Trophoblast cell (in vitro differentiated cells and primary cell): ENCODE measurements at regions not wholly inside any gene's neighbourhood (a gene's known extent, or its start where the extent isn't known, plus 50 kb on each side); places are given as distances from the start of the nearest gene placed in this dataset.
A peak's percentile ranks its signal among the peaks of the same experiment; 100 is the strongest.
"Not testable (repeated sequence)": the region's sequence is repeated elsewhere in the genome, so short reads cannot be mapped to it uniquely, and the experiment has no call there.

Experiments used
- DNase-seq, 2 donors: peaks; one replicate each; pipeline ENCODE4 v3.0.0-alpha.2; 2016
- H2AFZ ChIP-seq: 2 replicates; pipeline ENCODE4 v1.6.1; 2013; ENCODE audit warnings: low read length, moderate library complexity, mild to moderate bottlenecking; ENCODE audit not compliant: insufficient read depth, poor library complexity
- H2AK5ac ChIP-seq: 2 replicates; pipeline ENCODE4 v1.6.1; 2013; ENCODE audit warnings: mild to moderate bottlenecking, low read length
- H2BK120ac ChIP-seq: 2 replicates; pipeline ENCODE4 v1.6.1; 2013; ENCODE audit warnings: low read length, mild to moderate bottlenecking, moderate library complexity; ENCODE audit not compliant: insufficient read depth, poor library complexity
- H2BK12ac ChIP-seq: 2 replicates; pipeline ENCODE4 v1.6.1; 2013; ENCODE audit warnings: mild to moderate bottlenecking, low read length, moderate library complexity
- H2BK5ac ChIP-seq: 2 replicates; pipeline ENCODE4 v1.6.1; 2013; ENCODE audit warnings: low read length, low read depth, moderate library complexity, mild to moderate bottlenecking; ENCODE audit not compliant: poor library complexity
- H3K14ac ChIP-seq: 2 replicates; pipeline ENCODE4 v1.6.1; 2013; ENCODE audit warnings: mild to moderate bottlenecking, low read length
- H3K18ac ChIP-seq: 2 replicates; pipeline ENCODE4 v1.6.1; 2013; ENCODE audit warnings: mild to moderate bottlenecking, low read length
- H3K23ac ChIP-seq: 2 replicates; pipeline ENCODE4 v1.6.1; 2013; ENCODE audit warnings: low read length
- H3K27ac ChIP-seq: 2 replicates; pipeline ENCODE4 v1.5.1; 2013; ENCODE audit warnings: low read depth, mild to moderate bottlenecking, inconsistent platforms, low read length, moderate library complexity
- H3K27me3 ChIP-seq: 2 replicates; pipeline ENCODE4 v1.6.1; 2013; ENCODE audit warnings: inconsistent platforms, mild to moderate bottlenecking, low read length, moderate library complexity; ENCODE audit not compliant: insufficient read depth
- H3K36me3 ChIP-seq, 2 experiments: 1 replicate in 1 of 2; 2 replicates in 1 of 2; pipeline ENCODE4 v1.6.1; 2013; ENCODE audit warnings: low read length in 2 of 2, mild to moderate bottlenecking in 2 of 2, moderate library complexity in 1 of 2; ENCODE audit not compliant: insufficient read depth in 2 of 2, control insufficient read depth in 1 of 2
- H3K4ac ChIP-seq: 2 replicates; pipeline ENCODE4 v1.6.1; 2013; ENCODE audit warnings: low read depth, mild to moderate bottlenecking, low read length, moderate library complexity
- H3K4me1 ChIP-seq, 2 experiments: 1 replicate in 1 of 2; 2 replicates in 1 of 2; pipeline ENCODE4 v1.6.1; 2013; ENCODE audit warnings: low read length in 2 of 2, mild to moderate bottlenecking in 2 of 2, moderate library complexity in 1 of 2; ENCODE audit not compliant: insufficient read depth in 2 of 2, control insufficient read depth in 1 of 2
- H3K4me2 ChIP-seq: 2 replicates; pipeline ENCODE4 v1.6.1; 2013; ENCODE audit warnings: inconsistent platforms, mild to moderate bottlenecking, low read length, moderate library complexity
- H3K4me3 ChIP-seq: 2 replicates; pipeline ENCODE4 v1.5.1; 2013; ENCODE audit warnings: mild to moderate bottlenecking, low read depth, low read length, inconsistent platforms
- H3K79me1 ChIP-seq: one replicate; pipeline ENCODE4 v1.6.1; 2013; ENCODE audit warnings: low read length
- H3K79me2 ChIP-seq: 2 replicates; pipeline ENCODE4 v1.6.1; 2013; ENCODE audit warnings: low read length, mild to moderate bottlenecking; ENCODE audit not compliant: control insufficient read depth, insufficient read depth, poor library complexity
- H3K9ac ChIP-seq: 2 replicates; pipeline ENCODE4 v1.6.1; 2013; ENCODE audit warnings: mild to moderate bottlenecking, low read length
- H3K9me3 ChIP-seq: 2 replicates; pipeline ENCODE4 v1.6.1; 2013; ENCODE audit warnings: low read depth, mild to moderate bottlenecking, control low read depth, inconsistent platforms, low read length; ENCODE audit not compliant: insufficient read depth
- H4K12ac ChIP-seq: 2 replicates; pipeline ENCODE4 v1.6.1; 2013; ENCODE audit warnings: low read depth, mild to moderate bottlenecking, low read length, moderate library complexity
- H4K8ac ChIP-seq: 2 replicates; pipeline ENCODE4 v1.6.1; 2013; ENCODE audit warnings: low read depth, mild to moderate bottlenecking, low read length, moderate library complexity
- H4K91ac ChIP-seq: one replicate; pipeline ENCODE4 v1.6.1; 2013; ENCODE audit warnings: low read depth, mild to moderate bottlenecking, low read length, moderate library complexity
- WGBS: extraction: QIAGEN DNeasy Blood & Tissue Kit; methylation state at CpG from one replicate; pipeline ENCODE4 v1.1.7; 2013; ENCODE audit warnings: missing lambda C conversion rate; ENCODE audit not compliant: insufficient read length, insufficient coverage; ENCODE audit errors: extremely low coverage; 5-methylcytosine and 5-hydroxymethylcytosine counted together

DNA sequence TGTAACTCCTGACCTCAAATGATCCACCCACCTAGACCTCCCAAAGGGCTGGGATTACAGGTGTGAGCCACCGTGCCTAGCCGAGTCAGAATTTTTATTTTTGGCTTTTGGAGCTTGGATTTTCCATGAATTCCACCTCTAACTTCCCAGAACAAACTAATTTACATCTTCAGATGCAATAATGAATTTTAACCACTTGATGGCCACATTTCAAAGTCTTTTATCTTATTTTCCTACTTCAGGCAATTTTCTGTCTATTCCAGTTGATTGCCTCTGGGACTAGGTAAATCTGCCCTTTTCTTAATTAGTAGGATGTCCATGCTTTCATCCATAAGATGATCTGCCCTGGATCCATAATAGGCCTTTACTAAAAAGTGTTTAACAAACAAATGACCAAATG, 156.4 kb upstream of the ANKFN1 start:
- Histone ChIP-seq H2BK5ac (no peak overlapping the region), H4K12ac (no peak overlapping the region), H2BK12ac (no peak overlapping the region), H3K18ac (no peak overlapping the region), H3K27me3 (no peaks in the 10 kb centered on the region), H3K9me3 (peaks cover 2% of the 10 kb centered on the region), H2AK5ac (no peak overlapping the region), H4K8ac (no peak overlapping the region), H3K79me2 (no peaks in the 10 kb centered on the region), H3K4me3 (no peak overlapping the region), H3K23ac (no peak overlapping the region), H2BK120ac (no peak overlapping the region), H3K79me1 (no peaks in the 10 kb centered on the region), H3K27ac (no peak overlapping the region), H3K4me2 (no peak overlapping the region), H3K4ac (no peak overlapping the region), H3K9ac (no peak overlapping the region), H2AFZ (no peak overlapping the region), H3K4me1 (no peaks in the 10 kb centered on the region), H4K91ac (no peak overlapping the region), H3K36me3 (peaks cover 0 to 3% of the 10 kb centered on the region in 2 experiments), H3K14ac (no peak overlapping the region)
- peak in 1 of 2 donors; percentile 1 for DNase-seq
- WGBS = no CpG with 5 or more reads among the region's 2 CpGs

DNA sequence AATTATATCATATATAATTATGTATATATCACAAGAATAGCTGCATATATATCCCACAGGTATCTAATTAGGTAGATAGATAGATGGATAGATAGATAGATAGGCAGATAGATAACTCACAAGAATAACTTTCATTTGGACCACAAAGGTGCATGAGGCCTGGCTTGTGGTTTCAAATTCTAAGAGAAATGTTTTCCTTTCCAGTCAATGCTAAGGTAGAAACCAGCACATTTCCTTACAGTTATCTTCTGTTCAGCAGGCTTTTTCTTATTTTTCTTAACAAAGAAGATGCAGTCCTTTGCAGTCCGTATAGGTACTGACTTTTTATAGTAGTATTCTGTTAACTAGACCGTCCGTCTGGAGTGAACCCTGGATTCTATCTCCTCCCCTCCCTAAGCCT, 152.9 kb upstream of the ANKFN1 start:
- Histone ChIP-seq H4K8ac (no peak overlapping the region), H2AK5ac (no peak overlapping the region), H3K9ac (no peak overlapping the region), H4K12ac (no peak overlapping the region), H4K91ac (no peak overlapping the region), H3K79me1 (no peaks in the 10 kb centered on the region), H3K14ac (no peak overlapping the region), H3K4me1 (no peaks in the 10 kb centered on the region), H2BK120ac (no peak overlapping the region), H2BK12ac (no peak overlapping the region), H3K23ac (no peak overlapping the region), H2BK5ac (no peak overlapping the region), H3K27ac (no peak overlapping the region), H3K18ac (no peak overlapping the region), H3K27me3 (no peaks in the 10 kb centered on the region), H3K9me3 (no peaks in the 10 kb centered on the region), H3K4me3 (no peak overlapping the region), H3K4ac (no peak overlapping the region), H3K36me3 (no peaks in the 10 kb centered on the region), H2AFZ (no peak overlapping the region), H3K4me2 (no peak overlapping the region), H3K79me2 (no peaks in the 10 kb centered on the region)
- no CpG with 5 or more reads among the region's 3 CpGs for WGBS
- no peak for DNase-seq

DNA sequence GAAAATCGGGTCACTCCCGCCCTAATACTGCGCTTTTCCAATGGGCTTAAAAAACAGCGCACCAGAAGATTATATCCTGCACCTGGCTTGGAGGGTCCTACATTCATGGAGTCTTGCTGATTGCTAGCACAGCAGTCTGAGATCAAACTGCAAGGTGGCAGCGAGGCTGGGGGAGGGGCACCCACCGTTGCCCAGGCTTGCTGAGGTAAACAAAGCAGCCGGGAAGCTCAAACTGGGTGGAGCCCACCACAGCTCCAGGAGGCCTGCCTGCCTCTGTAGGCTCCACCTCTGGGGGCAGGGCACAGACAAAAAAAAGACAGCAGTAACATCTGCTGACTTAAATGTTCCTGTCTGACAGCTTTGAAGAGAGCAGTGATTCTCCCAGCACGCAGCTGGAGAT, 150.6 kb upstream of the ANKFN1 start:
- H3K9ac ChIP-seq, H3K23ac ChIP-seq, H3K4ac ChIP-seq, H4K8ac ChIP-seq, H2BK5ac ChIP-seq, H2BK120ac ChIP-seq, H2AFZ ChIP-seq, H3K36me3 ChIP-seq, H4K91ac ChIP-seq, H2BK12ac ChIP-seq, H3K14ac ChIP-seq, H3K79me2 ChIP-seq, H3K4me1 ChIP-seq, H3K4me2 ChIP-seq, H3K9me3 ChIP-seq, H3K79me1 ChIP-seq, H3K18ac ChIP-seq, DNase-seq, H2AK5ac ChIP-seq, H3K4me3 ChIP-seq, H3K27ac ChIP-seq, H3K27me3 ChIP-seq, H4K12ac ChIP-seq: not testable (repeated sequence)
- WGBS = no CpG with 5 or more reads among the region's 8 CpGs

DNA sequence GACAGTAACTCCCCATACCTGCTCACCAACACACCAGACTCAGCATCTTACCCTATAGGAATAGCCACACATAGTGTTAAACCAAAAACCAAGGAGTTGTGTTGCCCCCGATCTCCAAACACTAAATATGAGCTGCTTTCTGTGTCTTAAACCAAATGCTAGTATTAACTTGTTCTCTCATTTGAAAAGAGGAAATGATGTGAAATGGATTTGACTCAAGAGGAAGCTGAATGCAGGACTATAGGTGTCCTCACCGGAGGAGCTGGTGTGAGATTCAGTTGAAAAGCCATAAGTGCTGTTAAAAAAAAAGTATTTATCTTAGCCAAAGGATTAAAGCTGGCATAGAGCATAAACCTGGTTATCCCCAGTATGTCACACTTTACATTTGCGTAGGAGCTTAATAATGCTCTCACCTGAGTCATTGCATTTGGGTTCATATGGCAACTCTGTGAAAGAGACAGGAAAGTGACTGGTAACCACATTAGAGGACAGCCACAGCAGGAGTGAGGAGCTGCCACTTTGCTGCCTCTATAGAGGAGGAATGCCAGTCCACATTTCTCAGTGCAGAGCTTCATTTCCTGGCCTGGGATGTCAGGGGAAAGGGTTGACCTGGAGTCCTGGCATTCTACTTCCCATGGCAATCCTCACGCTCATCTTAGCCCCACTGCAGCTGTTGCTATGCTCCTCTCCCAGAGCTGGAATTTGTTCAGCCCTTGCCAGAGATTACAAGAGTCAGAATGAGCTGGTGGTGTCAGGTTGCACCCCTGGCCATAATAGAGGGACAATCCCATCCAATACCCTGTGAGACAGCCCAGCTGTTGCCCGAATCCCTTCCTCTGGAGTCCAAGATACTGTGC, 143.3 kb upstream of the ANKFN1 start:
- Histone ChIP-seq H3K79me2 (no peaks in the 10 kb centered on the region), H3K79me1 (no peaks in the 10 kb centered on the region), H3K18ac (no peak overlapping the region), H4K91ac (no peak overlapping the region), H2BK5ac (no peak overlapping the region), H4K8ac (no peak overlapping the region), H2BK120ac (no peak overlapping the region), H3K27me3 (no peaks in the 10 kb centered on the region), H3K36me3 (no peaks in the 10 kb centered on the region), H3K14ac (no peak overlapping the region), H4K12ac (no peak overlapping the region), H2AK5ac (no peak overlapping the region), H3K4me2 (no peak overlapping the region), H3K4me3 (no peak overlapping the region), H3K4me1 (peaks cover 0 to 3% of the 10 kb centered on the region in 2 experiments), H3K4ac (no peak overlapping the region), H3K9ac (no peak overlapping the region), H2AFZ (no peak overlapping the region), H2BK12ac (no peak overlapping the region), H3K9me3 (no peaks in the 10 kb centered on the region), H3K27ac (no peak overlapping the region), H3K23ac (no peak overlapping the region)
- no CpG with 5 or more reads among the region's 5 CpGs for WGBS
- peak in 1 of 2 donors; percentile 13 for DNase-seq
